Smooth muscle cell (in vitro differentiated cells): ENCODE measurements at regions not wholly inside any gene's neighbourhood (a gene's known extent, or its start where the extent isn't known, plus 50 kb on each side); places are given as distances from the start of the nearest gene placed in this dataset.

ENCODE experiments used
- DNase-seq: peaks from one replicate; lab custom pipeline; 2025; ENCODE audit not compliant: unreplicated experiment; lab: John Stamatoyannopoulos, UW
- H2AFZ ChIP-seq: fragments of 200-600 bp; sonication (generic); 2 replicates; pipeline ENCODE4 v1.6.0; 2016; ENCODE audit warnings: antibody characterized with exemption, low read depth, mild to moderate bottlenecking
- H3F3A ChIP-seq: fragments of 200-600 bp; sonication (generic); 2 replicates; pipeline ENCODE4 v1.6.0; 2017; ENCODE audit warnings: antibody characterized with exemption, low read depth
- H3K27ac ChIP-seq: fragments of 200-600 bp; sonication (generic); 2 replicates; pipeline ENCODE4 v1.5.1; 2016; ENCODE audit warnings: low read depth, mild to moderate bottlenecking
- H3K27me3 ChIP-seq: fragments of 200-600 bp; sonication (generic); 2 replicates; pipeline ENCODE4 v1.6.1; 2016; ENCODE audit warnings: low read depth, mild to moderate bottlenecking
- H3K36me3 ChIP-seq: fragments of 200-600 bp; sonication (generic); 2 replicates; pipeline ENCODE4 v1.5.1; 2016; ENCODE audit warnings: low read depth
- H3K4me1 ChIP-seq: fragments of 200-600 bp; sonication (generic); 2 replicates; pipeline ENCODE4 v1.5.1; 2016; ENCODE audit warnings: low read depth
- H3K4me2 ChIP-seq: fragments of 200-600 bp; sonication (generic); 2 replicates; pipeline ENCODE4 v1.6.0; 2016; ENCODE audit warnings: mild to moderate bottlenecking
- H3K4me3 ChIP-seq: fragments of 200-600 bp; sonication (generic); 2 replicates; pipeline ENCODE4 v1.5.1; 2016; ENCODE audit warnings: mild to moderate bottlenecking
- H3K79me2 ChIP-seq: fragments of 200-600 bp; sonication (generic); 2 replicates; pipeline ENCODE4 v1.6.0; 2016; ENCODE audit warnings: low read depth, mild to moderate bottlenecking
- H3K9ac ChIP-seq: fragments of 200-600 bp; sonication (generic); 2 replicates; pipeline ENCODE4 v1.6.0; 2016; ENCODE audit warnings: low read depth
- H3K9me3 ChIP-seq: fragments of 200-600 bp; sonication (generic); replicated peaks from 2 replicates; pipeline ENCODE4 v1.5.1; 2016; ENCODE audit warnings: low read depth
- H4K20me1 ChIP-seq: fragments of 200-600 bp; sonication (generic); 2 replicates; pipeline ENCODE4 v1.6.0; 2016; ENCODE audit warnings: low read depth
- CTCF ChIP-seq: fragments of 200-600 bp; sonication (generic); IDR thresholded peaks from 2 replicates; pipeline ENCODE4 v1.5.1; 2017; ENCODE audit warnings: borderline replicate concordance, mild to moderate bottlenecking, antibody characterized with exemption; ENCODE audit not compliant: insufficient read depth, poor library complexity, severe bottlenecking
- WGBS: methylation state at CpG from one replicate; pipeline ENCODE4 v1.1.7; 2016; ENCODE audit warnings: low lambda C conversion rate; 5-methylcytosine and 5-hydroxymethylcytosine counted together

GRCh38 chr14:101246894-101247841, 314.1 kb upstream of the DIO3 start:
- no peaks in the 10 kb centered on the region for H3K4me1 ChIP-seq
- H3K4me3 ChIP-seq = no peak overlapping the region
- H3K27ac ChIP-seq = no peak overlapping the region
- H3K9me3 ChIP-seq = no peaks in the 10 kb centered on the region
- no peaks in the 10 kb centered on the region for H3K27me3 ChIP-seq
- H3K36me3 ChIP-seq = no peaks in the 10 kb centered on the region
- no peaks in the 10 kb centered on the region for H4K20me1 ChIP-seq
- no peaks in the 10 kb centered on the region for H3K79me2 ChIP-seq
- H3K4me2 ChIP-seq = no peak overlapping the region
- H2AFZ ChIP-seq = no peak overlapping the region
- no peak for TF ChIP-seq CTCF
- no peaks in the 10 kb centered on the region for H3F3A ChIP-seq
- H3K9ac ChIP-seq = no peak overlapping the region
- 96% methylated on average over 25 of the region's 26 CpGs for WGBS
- DNase-seq = no peak

- no peak overlapping the region for H3K9ac ChIP-seq
These were observed 313.2 kb upstream of the DIO3 start for GRCh38 chr14:101247842-101248725.

GRCh38 chr14:101248840-101249675, 312.2 kb upstream of the DIO3 start:
- Histone ChIP-seq H4K20me1 (no peaks in the 10 kb centered on the region), H3K9me3 (no peaks in the 10 kb centered on the region), H3K4me3 (no peak overlapping the region), H3K27ac (no peak overlapping the region), H3K79me2 (no peaks in the 10 kb centered on the region), H3F3A (no peaks in the 10 kb centered on the region), H3K4me1 (no peaks in the 10 kb centered on the region), H3K27me3 (no peaks in the 10 kb centered on the region), H2AFZ (no peak overlapping the region), H3K9ac (no peak overlapping the region), H3K4me2 (no peak overlapping the region), H3K36me3 (no peaks in the 10 kb centered on the region)
- no peak for TF ChIP-seq CTCF
- no peak for DNase-seq
- WGBS = 87% methylated on average over 18 of the region's 18 CpGs

More at GRCh38 chr14:101247842-101248725, 313.2 kb upstream of the DIO3 start:
- no peaks in the 10 kb centered on the region for H3K27me3 ChIP-seq
- H4K20me1 ChIP-seq = no peaks in the 10 kb centered on the region
- no peaks in the 10 kb centered on the region for H3F3A ChIP-seq
- no peaks in the 10 kb centered on the region for H3K36me3 ChIP-seq
- no peak for DNase-seq
- TF ChIP-seq CTCF = no peak
- H3K4me1 ChIP-seq = no peaks in the 10 kb centered on the region
- H2AFZ ChIP-seq = no peak overlapping the region
- no peak overlapping the region for H3K4me2 ChIP-seq
- no peaks in the 10 kb centered on the region for H3K9me3 ChIP-seq
- H3K4me3 ChIP-seq = no peak overlapping the region
- H3K27ac ChIP-seq = no peak overlapping the region
- 96% methylated on average over 17 of the region's 17 CpGs for WGBS
- H3K79me2 ChIP-seq = no peaks in the 10 kb centered on the region
